Lower leg skin (tissue), 3 donors: ENCODE measurements at regions not wholly inside any gene's neighbourhood (a gene's known extent, or its start where the extent isn't known, plus 50 kb on each side); places are given as distances from the start of the nearest gene placed in this dataset.
"Not testable (repeated sequence)": the region's sequence is repeated elsewhere in the genome, so short reads cannot be mapped to it uniquely, and the experiment has no call there.

Source experiments
- DNase-seq, 2 donors: peaks; one replicate each; pipeline ENCODE4 v3.0.0-alpha.2; 2019; ENCODE audit warnings: low spot score in 2 of 2
- H3K4me3 ChIP-seq: fragments of 200-600 bp; sonication (generic); 2 replicates; pipeline ENCODE4 v1.5.1; 2017; ENCODE audit warnings: mild to moderate bottlenecking, low read depth; ENCODE audit not compliant: poor library complexity, severe bottlenecking
- WGBS, 2 donors: methylation state at CpG; one replicate each; pipeline ENCODE4 v1.1.5; 2018; 5-methylcytosine and 5-hydroxymethylcytosine counted together
- intact Hi-C: fragments of 100-400 bp; cut with DNase I; formaldehyde crosslinking; loops from one replicate; pipeline ENCODE4 v1.15.0; 2023; ENCODE audit warnings: low total_unique reads

DNA sequence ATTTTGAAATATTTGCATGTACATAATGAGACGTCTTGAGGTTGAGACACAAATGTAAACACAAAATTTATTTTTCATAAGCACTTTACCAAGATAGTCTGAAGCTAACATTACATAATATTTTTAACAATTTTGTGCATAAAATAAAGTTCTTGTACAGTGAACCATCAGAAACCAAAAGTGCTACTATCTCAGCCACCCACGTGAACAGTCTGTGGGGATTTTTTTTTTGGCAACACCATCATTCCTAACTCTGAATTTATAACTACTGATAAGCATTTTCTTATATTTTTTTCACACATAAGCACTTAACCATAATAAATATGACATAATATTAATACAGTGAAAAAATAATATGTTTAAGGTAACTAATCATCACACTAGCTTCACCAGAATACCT lies 62.9 kb upstream of the RUBCNL start:
- H3K4me3 ChIP-seq, intact Hi-C loops, DNase-seq: not testable (repeated sequence)
- WGBS, 2 donors = 66 to 79% methylated on average over 2 of the region's 2 CpGs

DNA sequence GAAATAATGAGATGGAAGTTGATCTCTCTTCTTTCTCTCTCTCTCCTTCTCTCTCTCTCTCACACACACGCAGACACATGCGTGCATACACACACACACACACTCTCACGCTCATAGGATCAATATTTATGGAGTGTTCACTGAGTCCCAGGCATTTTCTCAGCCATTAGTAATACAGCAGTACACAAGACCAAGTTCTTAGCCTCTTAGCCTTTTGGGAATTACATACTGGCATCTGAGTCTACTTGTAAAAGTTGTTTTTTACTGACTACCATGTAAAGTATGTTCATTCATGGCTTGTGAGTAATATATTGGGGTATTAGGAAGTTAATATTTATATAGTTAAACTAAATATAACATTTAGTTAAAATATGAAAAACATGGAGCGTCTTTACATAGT lies 61.1 kb upstream of the RUBCNL start:
- whole genome bisulfite sequencing, 2 donors = 75 to 84% methylated on average over 4 of the region's 4 CpGs
- intact Hi-C loops, H3K4me3 ChIP-seq, DNase-seq: not testable (repeated sequence)

DNA sequence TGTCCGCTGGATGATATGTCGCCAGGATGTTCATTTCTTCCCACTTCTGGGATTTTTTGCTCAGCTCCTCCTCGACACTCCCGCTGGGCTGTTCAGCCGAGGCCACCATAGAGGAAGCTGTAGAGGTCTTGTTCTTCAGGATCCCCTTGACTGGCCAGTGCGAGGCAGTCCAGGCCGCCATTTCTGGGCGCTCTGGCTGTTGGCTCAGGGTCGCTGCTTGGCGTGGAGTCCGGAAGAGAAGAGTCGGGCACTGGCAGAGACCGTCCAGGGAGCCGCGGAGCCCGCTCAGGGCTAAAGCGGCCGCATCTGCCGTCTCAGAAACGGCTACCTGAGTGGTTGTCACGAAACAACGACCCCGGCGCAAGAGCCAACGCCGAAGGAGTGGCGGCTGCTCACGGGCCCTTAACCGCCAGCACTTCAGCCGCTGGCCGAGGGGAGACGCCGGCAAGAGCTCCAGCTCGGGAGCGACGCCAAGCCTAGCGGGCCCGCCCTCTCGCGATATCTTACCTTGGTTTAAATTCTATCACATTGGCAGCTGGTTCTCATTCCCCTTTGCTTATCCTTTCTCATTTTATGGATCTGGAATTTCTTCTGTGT lies 50.9 kb upstream of the RUBCNL start:
- intact Hi-C loops, H3K4me3 ChIP-seq, DNase-seq: not testable (repeated sequence)
- WGBS, 2 donors = 67 to 76% methylated on average over 40 of the region's 40 CpGs
